Esophagus squamous epithelium (tissue), 5 donors: ENCODE measurements at regions not wholly inside any gene's neighbourhood (a gene's known extent, or its start where the extent isn't known, plus 50 kb on each side); places are given as distances from the start of the nearest gene placed in this dataset.

ENCODE experiments used
- DNase-seq: peaks from one replicate; lab custom pipeline; 2025; lab: John Stamatoyannopoulos, UW
- H3K27ac ChIP-seq, 4 donors: fragments of 200-600 bp; sonication (generic); one replicate each; pipeline ENCODE4 v1.5.1; 2016 to 2019; ENCODE audit warnings: mild to moderate bottlenecking in 1 of 4
- H3K27me3 ChIP-seq, 4 donors: fragments of 200-600 bp; sonication (generic); 1 replicate in 3 of 4; 2 replicates in 1 of 4; pipeline versions ENCODE4 v1.5.1 to v1.6.0; 2017 to 2021; ENCODE audit warnings: antibody characterized with exemption in 1 of 4
- H3K36me3 ChIP-seq, 3 donors: fragments of 200-600 bp; sonication (generic); one replicate each; pipeline ENCODE4 v1.5.1; 2016 to 2019
- H3K4me1 ChIP-seq, 3 donors: fragments of 200-600 bp; sonication (generic); one replicate each; pipeline ENCODE4 v1.5.1; 2017 to 2019
- H3K4me3 ChIP-seq, 4 donors: fragments of 200-600 bp; sonication (generic); 1 replicate in 3 of 4; 2 replicates in 1 of 4; pipeline ENCODE4 v1.5.1; 2016 to 2019; ENCODE audit warnings: mild to moderate bottlenecking in 2 of 4, moderate library complexity in 1 of 4
- H3K9me3 ChIP-seq, 3 donors: fragments of 200-600 bp; sonication (generic); one replicate each; pipeline ENCODE4 v1.5.1; 2016 to 2019
- POLR2A ChIP-seq, 4 donors: fragments of 450-650 bp; IDR thresholded peaks; one replicate each; pipeline ENCODE4 v1.6.1; 2017; ENCODE audit warnings: antibody characterized with exemption in 4 of 4, mild to moderate bottlenecking in 4 of 4, moderate library complexity in 3 of 4
- WGBS, 2 donors: methylation state at CpG; one replicate each; pipeline ENCODE4 v1.1.5; 2018; 5-methylcytosine and 5-hydroxymethylcytosine counted together
- intact Hi-C: fragments of 100-400 bp; cut with DNase I; formaldehyde crosslinking; loops from one replicate; pipeline ENCODE4 v1.15.0; 2022
- TF ChIP-seq, protein P1 (sequence below), 6 experiments: fragments of 450-650 bp in 4 of 6; fragments of 200-600 bp in 2 of 6; sonication (generic) in 2 of 6; IDR thresholded peaks; one replicate each; pipeline ENCODE4 v1.5.1; 2016 to 2019; ENCODE audit warnings: antibody characterized with exemption in 6 of 6, mild to moderate bottlenecking in 4 of 6, moderate library complexity in 4 of 6
- donor health status: DM: yes; HTN: yes; CAD: no.

DNA sequence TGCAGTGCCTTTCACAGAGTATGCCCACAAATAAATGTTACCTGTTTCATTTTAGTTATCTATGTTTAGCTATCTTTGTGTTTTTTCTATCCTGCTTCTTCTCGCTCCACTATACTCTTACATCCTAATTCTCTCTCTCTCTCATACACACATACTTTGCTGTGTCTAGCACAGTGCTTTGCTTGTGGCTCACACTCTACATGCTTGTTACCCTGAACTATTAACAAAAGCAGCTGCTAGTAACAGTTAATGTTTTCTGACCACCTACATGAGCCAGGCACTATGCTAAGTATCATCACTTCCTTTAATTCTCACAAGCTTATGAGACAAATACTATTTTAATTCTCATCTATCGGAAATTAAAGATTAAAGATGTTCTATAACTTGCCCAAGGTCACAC, 390.5 kb upstream of the HNRNPA3 start:
- Histone ChIP-seq H3K9me3 (no peaks in the 10 kb centered on the region), H3K27ac (no peak overlapping the region), H3K4me3 (no peak overlapping the region), H3K27me3 (peaks cover 0 to 14% (median 0%) of the 10 kb centered on the region in 4 donors), H3K4me1 (no peaks in the 10 kb centered on the region), H3K36me3 (no peaks in the 10 kb centered on the region)
- intact Hi-C loops = no loop called here
- WGBS, 2 donors = 82 to 97% methylated on average over 2 of the region's 2 CpGs
- no peak for TF ChIP-seq POLR2A (IDR thresholded peaks at IDR 0.05)
- TF ChIP-seq, protein P1, sequence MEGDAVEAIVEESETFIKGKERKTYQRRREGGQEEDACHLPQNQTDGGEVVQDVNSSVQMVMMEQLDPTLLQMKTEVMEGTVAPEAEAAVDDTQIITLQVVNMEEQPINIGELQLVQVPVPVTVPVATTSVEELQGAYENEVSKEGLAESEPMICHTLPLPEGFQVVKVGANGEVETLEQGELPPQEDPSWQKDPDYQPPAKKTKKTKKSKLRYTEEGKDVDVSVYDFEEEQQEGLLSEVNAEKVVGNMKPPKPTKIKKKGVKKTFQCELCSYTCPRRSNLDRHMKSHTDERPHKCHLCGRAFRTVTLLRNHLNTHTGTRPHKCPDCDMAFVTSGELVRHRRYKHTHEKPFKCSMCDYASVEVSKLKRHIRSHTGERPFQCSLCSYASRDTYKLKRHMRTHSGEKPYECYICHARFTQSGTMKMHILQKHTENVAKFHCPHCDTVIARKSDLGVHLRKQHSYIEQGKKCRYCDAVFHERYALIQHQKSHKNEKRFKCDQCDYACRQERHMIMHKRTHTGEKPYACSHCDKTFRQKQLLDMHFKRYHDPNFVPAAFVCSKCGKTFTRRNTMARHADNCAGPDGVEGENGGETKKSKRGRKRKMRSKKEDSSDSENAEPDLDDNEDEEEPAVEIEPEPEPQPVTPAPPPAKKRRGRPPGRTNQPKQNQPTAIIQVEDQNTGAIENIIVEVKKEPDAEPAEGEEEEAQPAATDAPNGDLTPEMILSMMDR (IDR thresholded peaks at IDR 0.05) = no peak
- DNase-seq = no peak

DNA sequence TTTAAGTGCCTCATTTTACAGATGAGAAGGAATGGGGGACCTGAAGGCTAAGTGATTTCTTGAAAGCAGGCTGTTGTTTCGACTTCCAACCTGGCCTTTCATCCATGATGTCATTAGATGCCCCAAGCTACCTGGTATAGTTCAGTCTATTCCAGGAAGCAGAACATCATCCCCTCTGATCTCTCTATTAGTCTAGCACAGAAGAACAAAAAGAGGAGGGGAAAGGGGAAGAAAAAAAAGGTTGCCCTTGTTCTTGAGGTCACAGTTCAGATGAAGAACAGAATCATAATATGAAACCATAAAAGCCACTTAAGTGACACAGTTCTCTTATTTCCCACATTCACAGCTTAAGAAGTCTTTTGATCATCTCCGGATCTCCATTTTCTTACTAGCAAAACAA, 386.2 kb upstream of the HNRNPA3 start:
- WGBS, 2 donors = 56 to 57% methylated on average over 2 of the region's 2 CpGs
- intact Hi-C loops = no loop called here
- no peak overlapping the region for H3K4me3 ChIP-seq

DNA sequence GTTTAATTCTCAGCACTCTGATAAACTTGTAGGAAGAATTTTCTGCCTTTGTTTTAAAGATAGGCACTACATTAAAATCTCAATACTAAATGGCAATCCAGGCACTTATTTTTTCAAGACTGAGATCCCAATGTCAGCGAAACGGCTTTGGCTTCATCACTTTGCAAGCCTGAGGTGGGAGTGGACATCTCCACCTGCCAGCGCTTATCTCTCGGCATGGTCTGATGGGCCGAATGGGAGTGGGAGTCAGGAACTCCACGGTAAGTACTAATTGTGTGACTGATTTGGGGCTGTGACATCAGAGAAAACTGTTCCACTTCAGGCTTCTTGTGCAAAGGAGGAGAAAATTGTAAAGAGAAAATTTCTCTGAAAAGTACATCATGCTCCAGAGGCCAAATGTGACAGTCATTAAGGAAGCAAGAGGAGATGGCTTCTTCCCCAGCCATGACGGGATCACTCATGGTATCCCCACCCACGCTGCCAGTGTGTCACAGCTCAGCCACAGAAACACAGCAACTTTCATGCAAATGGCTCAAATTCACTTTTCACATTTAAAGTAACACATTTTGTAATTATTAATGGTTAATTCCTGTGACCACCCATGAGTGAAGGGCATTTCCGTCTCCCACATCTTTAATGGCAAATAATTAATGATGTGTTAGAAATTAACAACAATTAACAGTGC, 385.5 kb upstream of the HNRNPA3 start:
- no peak for DNase-seq
- Histone ChIP-seq H3K4me3 (no peak overlapping the region), H3K4me1 (no peaks in the 10 kb centered on the region), H3K36me3 (no peaks in the 10 kb centered on the region), H3K9me3 (no peaks in the 10 kb centered on the region), H3K27ac (no peak overlapping the region), H3K27me3 (peaks cover 0 to 8% (median 0%) of the 10 kb centered on the region in 4 donors)
- TF ChIP-seq POLR2A (IDR thresholded peaks at IDR 0.05) = no peak
- TF ChIP-seq, protein P1 (IDR thresholded peaks at IDR 0.05) = no peak
- intact Hi-C loops = no loop called here
- WGBS, 2 donors = 76 to 79% methylated on average over 7 to 8 of the region's 9 CpGs

More for the DNA sequence above, 386.2 kb upstream of the HNRNPA3 start:
- Histone ChIP-seq H3K4me1 (no peaks in the 10 kb centered on the region), H3K27ac (no peak overlapping the region), H3K9me3 (no peaks in the 10 kb centered on the region), H3K36me3 (no peaks in the 10 kb centered on the region), H3K27me3 (peaks cover 0 to 12% (median 0%) of the 10 kb centered on the region in 4 donors)
- TF ChIP-seq, protein P1 (IDR thresholded peaks at IDR 0.05) = no peak
- no peak for TF ChIP-seq POLR2A (IDR thresholded peaks at IDR 0.05)
- DNase-seq = no peak

DNA sequence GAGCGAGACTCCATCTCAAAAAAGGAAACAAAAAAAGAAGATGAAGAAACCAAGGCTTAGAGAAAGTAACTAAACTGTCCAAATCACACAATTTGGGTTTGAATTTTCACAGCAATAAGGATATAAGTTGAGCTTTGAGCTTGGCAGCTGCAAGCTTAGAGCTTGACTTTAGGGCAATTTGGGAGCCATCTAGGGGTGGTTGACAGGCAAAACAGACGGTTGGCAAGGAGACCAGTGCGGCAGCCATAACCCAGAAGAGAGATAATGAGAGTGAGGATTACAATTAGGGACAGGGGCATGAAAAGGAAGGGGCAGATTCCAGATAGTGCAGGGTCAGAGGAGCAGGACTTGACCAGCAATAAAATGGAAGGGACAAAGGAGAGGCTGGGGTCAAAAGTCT, 382.2 kb upstream of the HNRNPA3 start:
- Histone ChIP-seq H3K27me3 (no peaks in the 10 kb centered on the region), H3K4me3 (no peak overlapping the region), H3K27ac (no peak overlapping the region), H3K4me1 (no peaks in the 10 kb centered on the region), H3K36me3 (no peaks in the 10 kb centered on the region), H3K9me3 (no peaks in the 10 kb centered on the region)
- intact Hi-C loops = no loop called here
- WGBS, 2 donors = 39 to 59% methylated on average over 3 of the region's 3 CpGs
- no peak for DNase-seq
- no peak for TF ChIP-seq POLR2A (IDR thresholded peaks at IDR 0.05)
- TF ChIP-seq, protein P1 (IDR thresholded peaks at IDR 0.05) = no peak

DNA sequence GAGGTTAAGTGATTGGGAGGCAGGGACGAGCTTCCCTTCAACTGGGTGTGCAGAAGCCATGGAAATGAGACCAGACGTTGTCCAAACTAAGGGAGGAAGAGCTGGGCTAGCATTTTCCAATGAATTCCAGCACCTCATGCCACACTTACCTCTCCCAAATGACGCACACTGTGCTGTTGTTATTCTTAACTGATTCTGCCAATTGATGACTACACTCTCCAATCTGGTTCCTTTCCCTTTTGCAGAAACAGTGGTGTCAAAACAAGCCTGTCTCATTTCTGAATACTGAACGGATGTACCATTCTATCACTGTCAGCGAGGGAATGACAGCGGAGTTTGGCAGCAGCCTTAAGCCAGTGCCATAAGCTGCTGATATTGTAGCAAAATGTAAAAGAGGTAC, 380.5 kb upstream of the HNRNPA3 start:
- TF ChIP-seq, protein P1 (IDR thresholded peaks at IDR 0.05) = no peak
- no peak for TF ChIP-seq POLR2A (IDR thresholded peaks at IDR 0.05)
- H3K4me3 ChIP-seq = no peak overlapping the region
- no peak overlapping the region for H3K27ac ChIP-seq
- no peaks in the 10 kb centered on the region for H3K4me1 ChIP-seq
- DNase-seq = no peak
- H3K36me3 ChIP-seq = no peaks in the 10 kb centered on the region
- WGBS, 2 donors = 55 to 66% methylated on average over 5 to 6 of the region's 6 CpGs
- intact Hi-C loops = no loop called here
- H3K9me3 ChIP-seq = no peaks in the 10 kb centered on the region
- peaks cover 0 to 5% (median 0%) of the 10 kb centered on the region in 4 donors for H3K27me3 ChIP-seq
